GM12874 (cell line): ENCODE measurements at regions not wholly inside any gene's neighbourhood (a gene's known extent, or its start where the extent isn't known, plus 50 kb on each side); places are given as distances from the start of the nearest gene placed in this dataset.

Experiments
- CTCF ChIP-seq: IDR thresholded peaks from 2 replicates; pipeline ENCODE4 v1.5.1; 2011; ENCODE audit warnings: low read depth, mild to moderate bottlenecking, control low read depth, low read length, moderate library complexity; ENCODE audit not compliant: insufficient read depth

DNA sequence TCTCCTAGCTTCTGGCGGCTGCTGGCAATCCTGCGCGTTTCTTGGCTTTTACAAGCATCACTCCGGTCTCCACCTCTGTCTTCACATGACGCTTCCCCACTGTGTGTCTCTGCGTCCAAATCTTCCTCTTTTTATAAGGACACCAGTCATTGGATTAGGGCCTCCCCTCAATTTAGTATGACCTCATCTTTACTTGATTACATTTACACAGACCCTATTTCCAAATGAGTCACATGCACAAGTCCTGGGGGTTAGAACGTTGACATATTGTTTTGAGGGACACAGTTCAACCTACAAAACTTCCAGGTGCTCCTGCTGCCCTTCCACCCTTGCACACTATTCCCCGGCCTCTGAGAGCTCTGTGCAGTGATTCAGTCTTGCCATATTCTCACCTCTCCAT lies 215.3 kb downstream of the OPA1 start:
- no peak for TF ChIP-seq CTCF

GRCh38 chr3:193809106-193809505 lies 216.1 kb downstream of the OPA1 start:
- no peak for TF ChIP-seq CTCF

- no peak for TF ChIP-seq CTCF
Observed at GRCh38 chr3:193812078-193812725, 219.2 kb downstream of the OPA1 start.

- no peak for TF ChIP-seq CTCF
Observed at GRCh38 chr3:193812791-193813500, 219.9 kb downstream of the OPA1 start.

DNA sequence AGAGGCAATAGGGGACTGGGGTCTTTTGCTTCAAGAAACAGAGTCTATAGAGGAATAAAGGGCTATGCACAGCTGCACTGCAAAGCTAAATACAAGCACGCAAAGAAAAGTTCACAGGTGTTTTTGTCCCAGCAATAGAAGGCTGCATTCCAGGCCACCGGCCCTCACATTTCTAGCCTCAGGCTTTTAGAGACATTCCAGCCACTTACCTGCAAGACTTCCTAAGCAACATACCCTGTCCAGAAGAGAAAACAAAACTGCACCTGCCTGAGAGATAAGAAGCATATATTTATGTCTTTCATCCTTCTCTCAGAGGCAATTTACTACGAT lies 220.5 kb downstream of the OPA1 start:
- no peak for TF ChIP-seq CTCF

DNA sequence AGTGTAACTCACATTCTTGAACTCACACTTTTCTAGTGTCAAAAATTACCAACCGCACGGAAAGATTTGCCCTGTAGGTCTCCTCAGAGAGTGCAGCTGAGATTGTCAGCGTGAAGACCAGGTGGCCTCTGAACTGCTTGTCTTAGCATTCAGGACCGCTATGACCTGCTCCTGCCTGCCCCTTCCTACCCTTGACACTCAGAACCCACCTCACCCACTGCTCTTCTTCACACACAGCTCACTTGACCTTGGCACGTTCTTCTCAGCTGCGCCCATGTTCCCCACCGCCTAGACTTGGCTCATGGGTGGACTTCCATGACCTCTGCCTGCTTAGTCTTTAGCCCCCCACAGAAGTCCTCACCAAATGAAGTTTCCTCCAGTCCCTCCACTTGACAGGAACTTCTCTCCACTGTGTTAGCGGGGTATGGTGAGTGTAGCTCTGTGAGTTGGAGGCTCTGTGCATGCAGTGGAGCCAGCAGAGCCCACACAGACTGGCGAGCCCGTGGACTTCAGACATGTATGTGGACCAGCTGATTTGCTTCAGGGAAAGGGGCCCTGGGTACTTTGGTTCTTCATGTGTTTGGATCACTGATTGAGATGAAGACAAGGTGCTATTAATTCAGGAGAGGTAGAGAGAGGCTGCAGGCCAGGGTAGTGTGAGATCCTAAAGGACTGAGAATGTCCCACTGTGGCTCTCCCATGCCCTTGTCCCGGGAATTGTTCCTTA lies 221.3 kb downstream of the OPA1 start:
- TF ChIP-seq CTCF, result no peak

DNA sequence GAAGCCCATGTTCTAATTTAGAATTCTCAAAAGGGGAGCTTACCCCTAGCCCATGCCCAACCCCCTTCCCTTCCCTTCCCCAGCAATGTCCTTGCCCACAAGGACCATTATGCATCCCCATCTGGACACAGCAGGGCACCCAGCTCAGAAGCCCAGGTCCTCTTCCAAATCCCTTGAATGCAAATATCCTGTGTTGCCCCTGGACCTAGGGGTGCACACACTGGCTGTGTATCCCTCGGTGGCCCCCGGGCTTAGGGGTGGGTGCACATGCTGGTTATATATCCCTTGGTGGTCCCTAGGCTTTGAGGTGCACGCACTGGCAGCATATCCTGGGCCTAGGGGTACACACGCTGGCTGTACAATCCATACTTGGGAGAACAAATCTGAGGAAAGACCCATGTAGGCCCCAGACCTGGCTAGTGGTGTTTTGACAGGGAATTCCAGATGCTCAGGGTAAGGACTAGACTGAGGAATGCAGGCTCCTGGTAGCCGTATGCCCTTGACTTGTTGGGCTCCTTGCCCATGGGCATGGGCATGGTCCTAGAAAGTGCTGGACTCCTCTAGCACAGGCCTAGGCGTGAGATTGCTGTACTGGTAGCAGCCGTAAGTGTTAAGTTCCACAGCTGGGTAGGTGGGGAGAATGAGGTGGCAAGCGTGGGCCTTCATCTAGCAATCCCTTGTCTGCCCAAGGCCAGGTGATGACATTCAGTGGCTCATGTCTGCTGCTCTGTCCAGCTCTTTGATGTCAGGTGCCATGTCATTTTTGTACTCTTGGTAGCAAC lies 222.4 kb downstream of the OPA1 start:
- no peak for TF ChIP-seq CTCF
